ENCODE measurements at regions not wholly inside any gene's neighbourhood (a gene's known extent, or its start where the extent isn't known, plus 50 kb on each side); places are given as distances from the start of the nearest gene placed in this dataset.

DNA sequence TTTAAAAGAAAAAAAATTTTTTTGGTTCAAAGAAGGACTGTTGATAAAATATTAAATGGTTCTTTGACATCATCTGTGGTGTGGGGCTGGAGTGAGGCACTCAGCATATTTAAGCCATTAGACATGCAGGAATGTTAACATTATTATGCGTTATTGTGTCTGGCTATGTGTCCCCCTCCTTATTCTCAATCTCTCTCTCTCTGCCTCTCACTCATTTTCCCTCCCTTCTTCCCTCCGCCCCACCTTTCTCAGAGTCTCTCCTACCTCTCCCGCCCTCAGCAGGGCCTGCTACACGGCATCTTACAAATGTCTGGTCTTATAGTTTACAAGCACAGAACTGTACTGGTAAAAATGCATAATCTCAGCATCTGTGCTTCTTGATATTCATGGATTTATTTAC, 287.8 kb upstream of the TMEM161B start:
- no peaks in the 10 kb centered on the region for H3K36me3 ChIP-seq
- H3K4me3 ChIP-seq, result no peak overlapping the region
- H3K4me1 ChIP-seq, result no peaks in the 10 kb centered on the region
- WGBS, 2 donors, result 44 to 50% methylated on average over 4 of the region's 4 CpGs
- no peaks in the 10 kb centered on the region for H3K27me3 ChIP-seq
- DNase-seq (ENCODE audit: low spot score in 2 of 2), result no peak
- H3K9me3 ChIP-seq, result no peaks in the 10 kb centered on the region
- H3K27ac ChIP-seq, result no peak overlapping the region
- TF ChIP-seq POLR2A (IDR thresholded peaks at IDR 0.05) (no peak), EP300 (IDR thresholded peaks at IDR 0.05) (no peak)
- TF ChIP-seq, protein P1, sequence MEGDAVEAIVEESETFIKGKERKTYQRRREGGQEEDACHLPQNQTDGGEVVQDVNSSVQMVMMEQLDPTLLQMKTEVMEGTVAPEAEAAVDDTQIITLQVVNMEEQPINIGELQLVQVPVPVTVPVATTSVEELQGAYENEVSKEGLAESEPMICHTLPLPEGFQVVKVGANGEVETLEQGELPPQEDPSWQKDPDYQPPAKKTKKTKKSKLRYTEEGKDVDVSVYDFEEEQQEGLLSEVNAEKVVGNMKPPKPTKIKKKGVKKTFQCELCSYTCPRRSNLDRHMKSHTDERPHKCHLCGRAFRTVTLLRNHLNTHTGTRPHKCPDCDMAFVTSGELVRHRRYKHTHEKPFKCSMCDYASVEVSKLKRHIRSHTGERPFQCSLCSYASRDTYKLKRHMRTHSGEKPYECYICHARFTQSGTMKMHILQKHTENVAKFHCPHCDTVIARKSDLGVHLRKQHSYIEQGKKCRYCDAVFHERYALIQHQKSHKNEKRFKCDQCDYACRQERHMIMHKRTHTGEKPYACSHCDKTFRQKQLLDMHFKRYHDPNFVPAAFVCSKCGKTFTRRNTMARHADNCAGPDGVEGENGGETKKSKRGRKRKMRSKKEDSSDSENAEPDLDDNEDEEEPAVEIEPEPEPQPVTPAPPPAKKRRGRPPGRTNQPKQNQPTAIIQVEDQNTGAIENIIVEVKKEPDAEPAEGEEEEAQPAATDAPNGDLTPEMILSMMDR (IDR thresholded peaks at IDR 0.05), result no peak

DNA sequence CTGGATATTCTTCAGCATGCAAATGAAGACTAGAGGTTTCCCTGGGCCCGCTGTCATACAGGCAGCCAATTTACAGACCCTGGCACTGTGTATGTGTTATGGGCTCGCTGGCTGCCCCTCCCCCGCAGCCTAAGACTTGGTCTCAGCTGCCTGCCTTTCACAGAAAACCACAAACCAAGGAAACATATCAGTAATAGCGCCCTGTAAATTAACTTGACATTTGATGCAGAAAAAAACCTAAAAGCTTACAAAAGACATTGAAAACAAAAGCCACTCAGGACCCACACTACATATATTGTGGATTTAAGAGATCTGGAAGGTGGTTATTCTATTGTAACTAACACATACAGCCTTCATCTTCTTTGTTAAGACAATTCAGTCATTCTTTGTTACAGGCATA, 287.0 kb upstream of the TMEM161B start:
- Histone ChIP-seq H3K9me3 (no peaks in the 10 kb centered on the region), H3K36me3 (no peaks in the 10 kb centered on the region), H3K4me1 (no peaks in the 10 kb centered on the region), H3K4me3 (no peak overlapping the region), H3K27me3 (no peaks in the 10 kb centered on the region), H3K27ac (no peak overlapping the region)
- TF ChIP-seq, protein P1 (IDR thresholded peaks at IDR 0.05), result no peak
- TF ChIP-seq POLR2A (IDR thresholded peaks at IDR 0.05) (no peak), EP300 (IDR thresholded peaks at IDR 0.05) (no peak)
- DNase-seq (ENCODE audit: low spot score in 2 of 2), result no peak
- WGBS, 2 donors, result 23 to 28% methylated on average over 4 of the region's 4 CpGs

DNA sequence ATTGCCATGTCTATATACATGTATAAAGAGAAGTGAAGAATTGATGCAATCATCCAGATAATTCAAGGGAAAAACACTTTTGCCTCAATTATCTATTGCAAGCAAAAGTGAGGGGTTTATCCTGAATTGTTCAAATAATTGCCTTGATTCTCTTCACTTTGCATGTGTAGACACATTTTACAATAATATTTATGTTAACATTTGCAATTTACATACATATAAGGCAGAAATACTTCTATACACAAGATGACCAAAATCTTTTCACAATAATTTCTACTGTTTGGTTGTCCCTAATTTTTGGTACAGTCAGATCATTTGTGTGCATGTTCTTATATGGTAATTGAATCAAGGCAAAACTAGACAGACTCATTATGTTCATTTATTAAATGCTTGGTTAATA, 285.3 kb upstream of the TMEM161B start:
- H3K27ac ChIP-seq, result no peak overlapping the region
- DNase-seq (ENCODE audit: low spot score in 2 of 2), result no peak
- no peaks in the 10 kb centered on the region for H3K27me3 ChIP-seq
- no peaks in the 10 kb centered on the region for H3K36me3 ChIP-seq
- TF ChIP-seq POLR2A (IDR thresholded peaks at IDR 0.05), result no peak
- TF ChIP-seq EP300 (IDR thresholded peaks at IDR 0.05), result no peak
- TF ChIP-seq, protein P1 (IDR thresholded peaks at IDR 0.05), result no peak
- no peaks in the 10 kb centered on the region for H3K4me1 ChIP-seq
- H3K9me3 ChIP-seq, result no peaks in the 10 kb centered on the region
- no peak overlapping the region for H3K4me3 ChIP-seq

DNA sequence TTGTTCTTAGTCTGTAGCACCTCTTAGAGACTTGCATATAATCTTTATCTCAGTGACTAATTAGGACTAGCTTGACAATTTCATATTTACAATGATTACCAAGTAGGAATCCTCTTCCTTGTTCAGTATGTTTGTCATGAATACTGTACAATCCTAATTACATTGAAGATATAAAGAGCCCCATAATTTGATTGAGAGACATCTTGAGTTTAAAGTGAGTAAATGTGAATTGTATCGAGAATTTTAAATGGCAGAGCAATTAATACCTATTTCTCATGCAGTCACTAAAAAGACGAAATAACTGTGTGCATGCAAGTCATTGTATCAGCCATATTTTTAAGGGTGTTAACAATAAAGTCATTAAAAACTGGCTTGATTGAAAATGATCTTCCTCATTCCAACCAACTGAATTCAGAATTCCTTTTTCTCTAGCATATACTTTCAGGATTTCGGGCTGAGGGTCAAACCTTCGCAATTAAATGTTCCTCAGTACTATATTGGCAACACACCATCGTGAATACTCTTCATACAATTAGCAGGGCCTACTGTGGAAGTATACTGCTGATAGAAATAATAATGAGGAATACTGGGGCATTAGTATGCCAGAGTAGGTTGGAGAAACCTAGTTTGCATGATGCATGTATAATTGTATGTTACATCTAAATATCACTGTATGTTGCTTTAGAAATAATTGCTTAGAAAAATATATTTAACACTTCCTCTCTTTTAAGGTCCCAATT, 284.7 kb upstream of the TMEM161B start:
- H3K27ac ChIP-seq, result no peak overlapping the region
- no peak overlapping the region for H3K4me3 ChIP-seq
- TF ChIP-seq, protein P1 (IDR thresholded peaks at IDR 0.05), result no peak
- TF ChIP-seq EP300 (IDR thresholded peaks at IDR 0.05) (no peak), POLR2A (IDR thresholded peaks at IDR 0.05) (no peak)
- no peaks in the 10 kb centered on the region for H3K36me3 ChIP-seq
- no peak for DNase-seq (ENCODE audit: low spot score in 2 of 2)
- H3K4me1 ChIP-seq, result no peaks in the 10 kb centered on the region
- no peaks in the 10 kb centered on the region for H3K9me3 ChIP-seq
- H3K27me3 ChIP-seq, result no peaks in the 10 kb centered on the region
- 85 to 92% methylated on average over 5 of the region's 5 CpGs for WGBS, 2 donors

DNA sequence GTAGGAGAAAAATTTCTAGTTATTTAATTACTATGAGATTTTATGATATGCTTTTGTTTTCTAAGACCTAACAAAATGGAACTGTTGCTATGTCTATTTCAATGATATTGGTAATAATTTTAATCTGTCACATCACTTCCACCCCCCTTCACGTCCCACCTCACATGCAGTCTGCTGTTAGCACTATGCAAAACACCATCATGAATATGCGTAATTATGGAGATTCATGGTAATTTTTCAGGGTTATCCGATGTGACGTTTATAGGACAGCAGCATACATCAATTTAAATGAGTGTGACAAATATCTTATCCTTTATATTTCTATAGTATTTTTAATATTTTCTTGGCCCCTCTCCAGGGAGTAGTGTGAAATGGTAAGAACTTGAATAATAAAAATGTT, 283.8 kb upstream of the TMEM161B start:
- H3K27me3 ChIP-seq, result no peaks in the 10 kb centered on the region
- H3K9me3 ChIP-seq, result no peaks in the 10 kb centered on the region
- no peak overlapping the region for H3K4me3 ChIP-seq
- no peaks in the 10 kb centered on the region for H3K4me1 ChIP-seq
- 86% methylated on average over 4 of the region's 4 CpGs for WGBS, 2 donors
- no peak for DNase-seq (ENCODE audit: low spot score in 2 of 2)
- no peak overlapping the region for H3K27ac ChIP-seq
- no peaks in the 10 kb centered on the region for H3K36me3 ChIP-seq
- TF ChIP-seq POLR2A (IDR thresholded peaks at IDR 0.05), result no peak
- TF ChIP-seq, protein P1 (IDR thresholded peaks at IDR 0.05), result no peak
- no peak for TF ChIP-seq EP300 (IDR thresholded peaks at IDR 0.05)
